Gastrocnemius medialis (tissue), 4 donors: ENCODE measurements at regions not wholly inside any gene's neighbourhood (a gene's known extent, or its start where the extent isn't known, plus 50 kb on each side); places are given as distances from the start of the nearest gene placed in this dataset.

Experiments
- ATAC-seq, 2 donors: fragments of 150-250 bp; one replicate each; pipeline ENCODE4 v1.9.1; 2016
- DNase-seq, 2 donors: peaks; one replicate each; pipeline ENCODE4 v3.0.0-alpha.2; 2019
- H3K27ac ChIP-seq, 4 donors: fragments of 200-600 bp; sonication (generic); 1 replicate in 1 of 4; 2 replicates in 3 of 4; pipeline ENCODE4 v1.5.1; 2016 to 2018; ENCODE audit warnings: mild to moderate bottlenecking in 2 of 4, moderate library complexity in 1 of 4
- H3K27me3 ChIP-seq, 3 donors: fragments of 200-600 bp; sonication (generic) in 2 of 3; 1 replicate in 1 of 3; 2 replicates in 2 of 3; pipeline versions ENCODE4 v1.5.1 to v1.6.0; 2016 to 2019; ENCODE audit warnings: mild to moderate bottlenecking in 1 of 3, moderate library complexity in 1 of 3
- H3K36me3 ChIP-seq, 2 donors: fragments of 200-600 bp; sonication (generic) in 1 of 2; one replicate each; pipeline ENCODE4 v1.5.1; 2017 to 2018
- H3K4me1 ChIP-seq, 2 donors: fragments of 200-600 bp; sonication (generic) in 1 of 2; one replicate each; pipeline ENCODE4 v1.5.1; 2016 to 2017; ENCODE audit warnings: mild to moderate bottlenecking in 2 of 2
- H3K4me3 ChIP-seq, 4 donors: fragments of 200-600 bp; sonication (generic) in 3 of 4; 1 replicate in 1 of 4; 2 replicates in 3 of 4; pipeline ENCODE4 v1.5.1; 2016 to 2019; ENCODE audit warnings: mild to moderate bottlenecking in 2 of 4
- H3K9me3 ChIP-seq, 3 donors: fragments of 200-600 bp; sonication (generic) in 2 of 3; 1 replicate in 1 of 3; 2 replicates in 2 of 3; pipeline ENCODE4 v1.5.1; 2016 to 2019
- POLR2A ChIP-seq, 2 donors: fragments of 450-650 bp; IDR thresholded peaks; one replicate each; pipeline ENCODE4 v1.6.1; 2017; ENCODE audit warnings: antibody characterized with exemption in 2 of 2, mild to moderate bottlenecking in 2 of 2, moderate library complexity in 2 of 2
- in situ Hi-C, 4 donors: fragments of 200-750 bp; cut with MboI; loops; one replicate each; pipeline versions ENCODE4 v1.15.0 to v1.8.0; 2017; ENCODE audit warnings: low sequenced_read_pairs in 4 of 4
- intact Hi-C: fragments of 100-400 bp; cut with DNase I; formaldehyde crosslinking; loops from one replicate; pipeline ENCODE4 v1.15.1; 2023; ENCODE audit warnings: low total_unique reads
- TF ChIP-seq, protein P1 (sequence below), 5 experiments: fragments of 450-650 bp in 3 of 5; fragments of 200-600 bp in 2 of 5; sonication (generic) in 2 of 5; IDR thresholded peaks in 4 of 5; conservative IDR thresholded peaks in 1 of 5; 1 replicate in 4 of 5; 2 replicates in 1 of 5; pipeline ENCODE4 v1.5.1; 2016 to 2019; ENCODE audit warnings: antibody characterized with exemption in 5 of 5, mild to moderate bottlenecking in 3 of 5, moderate library complexity in 3 of 5

DNA sequence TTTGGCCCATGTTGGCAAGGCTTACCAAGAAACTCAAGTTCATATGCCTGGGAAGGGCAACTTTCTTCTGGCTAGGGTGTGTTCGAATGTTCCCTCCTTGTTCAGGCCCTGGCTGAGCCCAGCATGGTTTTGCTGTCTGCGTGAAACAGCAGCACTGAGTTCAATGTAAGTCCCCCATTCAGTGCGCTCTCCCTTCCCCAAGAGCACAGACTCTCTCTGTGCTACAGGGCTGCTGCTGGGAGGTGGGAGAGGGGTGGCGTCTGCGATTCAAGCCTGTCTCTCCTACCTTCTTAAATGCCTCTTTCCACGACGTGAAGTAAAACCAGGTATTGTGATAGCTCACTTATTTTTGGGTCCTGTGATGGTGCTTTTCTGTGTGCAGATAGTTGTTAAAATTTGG is 289.3 kb upstream of the GOLIM4 start:
- H3K9me3 ChIP-seq = no peaks in the 10 kb centered on the region
- no peaks in the 10 kb centered on the region for H3K36me3 ChIP-seq
- intact Hi-C loops = no loop called here
- H3K27me3 ChIP-seq = no peaks in the 10 kb centered on the region
- no peaks in the 10 kb centered on the region for H3K4me1 ChIP-seq
- in situ Hi-C loops = no loop called here
- TF ChIP-seq POLR2A (IDR thresholded peaks at IDR 0.05) = no peak
- TF ChIP-seq, protein P1, sequence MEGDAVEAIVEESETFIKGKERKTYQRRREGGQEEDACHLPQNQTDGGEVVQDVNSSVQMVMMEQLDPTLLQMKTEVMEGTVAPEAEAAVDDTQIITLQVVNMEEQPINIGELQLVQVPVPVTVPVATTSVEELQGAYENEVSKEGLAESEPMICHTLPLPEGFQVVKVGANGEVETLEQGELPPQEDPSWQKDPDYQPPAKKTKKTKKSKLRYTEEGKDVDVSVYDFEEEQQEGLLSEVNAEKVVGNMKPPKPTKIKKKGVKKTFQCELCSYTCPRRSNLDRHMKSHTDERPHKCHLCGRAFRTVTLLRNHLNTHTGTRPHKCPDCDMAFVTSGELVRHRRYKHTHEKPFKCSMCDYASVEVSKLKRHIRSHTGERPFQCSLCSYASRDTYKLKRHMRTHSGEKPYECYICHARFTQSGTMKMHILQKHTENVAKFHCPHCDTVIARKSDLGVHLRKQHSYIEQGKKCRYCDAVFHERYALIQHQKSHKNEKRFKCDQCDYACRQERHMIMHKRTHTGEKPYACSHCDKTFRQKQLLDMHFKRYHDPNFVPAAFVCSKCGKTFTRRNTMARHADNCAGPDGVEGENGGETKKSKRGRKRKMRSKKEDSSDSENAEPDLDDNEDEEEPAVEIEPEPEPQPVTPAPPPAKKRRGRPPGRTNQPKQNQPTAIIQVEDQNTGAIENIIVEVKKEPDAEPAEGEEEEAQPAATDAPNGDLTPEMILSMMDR (IDR thresholded peaks at IDR 0.05 in 4 of 5, conservative IDR thresholded peaks at IDR 0.05 in 1 of 5) = no peak
- DNase-seq = no peak
- no peak overlapping the region for H3K4me3 ChIP-seq
- no peak overlapping the region for H3K27ac ChIP-seq
- ATAC-seq = no peak

DNA sequence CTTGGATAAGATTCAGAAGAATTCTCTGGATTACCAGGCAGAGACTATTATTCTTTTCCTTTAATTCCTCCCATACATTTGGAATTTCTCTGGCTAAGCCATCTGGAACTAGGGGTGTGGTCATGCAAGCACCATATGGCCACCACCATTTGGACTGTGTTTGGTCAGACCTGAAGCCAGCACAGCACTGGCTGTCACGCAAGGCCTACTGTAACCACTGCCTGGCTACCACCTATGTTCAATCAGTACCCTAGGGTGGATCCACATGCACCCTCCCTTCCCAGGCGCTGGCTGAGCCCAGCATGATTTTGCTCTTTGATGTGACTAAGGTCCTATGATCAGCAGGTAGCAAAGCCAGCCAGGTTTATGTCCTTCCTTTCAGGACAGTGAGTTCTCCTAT is 287.8 kb upstream of the GOLIM4 start:
- H3K4me1 ChIP-seq = no peaks in the 10 kb centered on the region
- no peaks in the 10 kb centered on the region for H3K9me3 ChIP-seq
- H3K27me3 ChIP-seq = no peaks in the 10 kb centered on the region
- intact Hi-C loops = no loop called here
- ATAC-seq = no peak
- no peak overlapping the region for H3K27ac ChIP-seq
- in situ Hi-C loops = no loop called here
- H3K4me3 ChIP-seq = no peak overlapping the region
- H3K36me3 ChIP-seq = no peaks in the 10 kb centered on the region
- DNase-seq = no peak
- no peak for TF ChIP-seq POLR2A (IDR thresholded peaks at IDR 0.05)
- TF ChIP-seq, protein P1 (IDR thresholded peaks at IDR 0.05 in 4 of 5, conservative IDR thresholded peaks at IDR 0.05 in 1 of 5) = no peak

DNA sequence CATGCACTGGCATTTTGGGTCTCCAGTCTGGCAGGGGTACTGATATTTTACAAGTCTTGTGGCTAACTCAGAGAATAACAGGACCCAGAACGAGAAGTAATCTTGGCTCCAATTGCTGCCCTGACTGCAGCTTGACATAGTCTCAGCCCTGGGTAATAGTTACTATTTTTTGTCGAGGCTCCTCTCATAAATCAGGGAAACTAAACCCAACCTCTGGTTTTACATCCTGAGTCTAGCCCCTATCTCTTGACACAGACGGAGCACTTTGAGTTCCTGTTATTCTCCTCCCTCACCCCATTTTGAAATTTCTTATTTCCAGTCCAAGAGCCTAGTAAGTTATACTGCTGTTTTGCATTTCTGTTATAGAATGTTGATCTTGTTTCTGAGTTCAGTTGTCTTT is 276.1 kb upstream of the GOLIM4 start:
- H3K4me3 ChIP-seq = no peak overlapping the region
- in situ Hi-C loops = no loop called here
- H3K36me3 ChIP-seq = no peaks in the 10 kb centered on the region
- no peak overlapping the region for H3K27ac ChIP-seq
- no peak for DNase-seq
- intact Hi-C loops = no loop called here
- no peaks in the 10 kb centered on the region for H3K4me1 ChIP-seq
- no peaks in the 10 kb centered on the region for H3K9me3 ChIP-seq
- no peak for ATAC-seq
- TF ChIP-seq POLR2A (IDR thresholded peaks at IDR 0.05) = no peak
- TF ChIP-seq, protein P1 (IDR thresholded peaks at IDR 0.05 in 4 of 5, conservative IDR thresholded peaks at IDR 0.05 in 1 of 5) = no peak
- no peaks in the 10 kb centered on the region for H3K27me3 ChIP-seq

DNA sequence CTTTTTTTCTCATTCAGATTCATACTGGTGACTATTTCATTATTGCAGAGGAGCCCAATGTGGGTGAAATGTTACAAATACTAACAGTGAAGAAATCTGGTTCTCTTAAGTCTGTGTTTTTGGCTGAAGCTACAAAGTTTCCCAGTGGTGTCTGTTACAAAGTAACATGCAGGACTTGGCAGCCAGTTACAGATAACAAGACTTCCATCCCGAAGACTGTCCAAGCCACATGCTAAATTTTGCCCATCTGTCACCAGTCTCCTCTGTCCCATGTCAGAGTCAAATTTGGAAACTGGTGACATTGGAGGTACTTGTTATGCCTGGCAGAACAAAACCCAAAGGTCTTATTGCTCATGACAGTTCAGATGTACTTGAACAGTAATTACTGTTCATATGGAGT is 269.2 kb upstream of the GOLIM4 start:
- Histone ChIP-seq H3K4me1 (no peaks in the 10 kb centered on the region), H3K4me3 (no peak overlapping the region), H3K9me3 (no peaks in the 10 kb centered on the region), H3K36me3 (no peaks in the 10 kb centered on the region), H3K27ac (no peak overlapping the region), H3K27me3 (no peaks in the 10 kb centered on the region)
- intact Hi-C loops = no loop called here
- DNase-seq (no peak), ATAC-seq (no peak)
- TF ChIP-seq, protein P1 (IDR thresholded peaks at IDR 0.05 in 4 of 5, conservative IDR thresholded peaks at IDR 0.05 in 1 of 5) = no peak
- no peak for TF ChIP-seq POLR2A (IDR thresholded peaks at IDR 0.05)
- in situ Hi-C loops = no loop called here

DNA sequence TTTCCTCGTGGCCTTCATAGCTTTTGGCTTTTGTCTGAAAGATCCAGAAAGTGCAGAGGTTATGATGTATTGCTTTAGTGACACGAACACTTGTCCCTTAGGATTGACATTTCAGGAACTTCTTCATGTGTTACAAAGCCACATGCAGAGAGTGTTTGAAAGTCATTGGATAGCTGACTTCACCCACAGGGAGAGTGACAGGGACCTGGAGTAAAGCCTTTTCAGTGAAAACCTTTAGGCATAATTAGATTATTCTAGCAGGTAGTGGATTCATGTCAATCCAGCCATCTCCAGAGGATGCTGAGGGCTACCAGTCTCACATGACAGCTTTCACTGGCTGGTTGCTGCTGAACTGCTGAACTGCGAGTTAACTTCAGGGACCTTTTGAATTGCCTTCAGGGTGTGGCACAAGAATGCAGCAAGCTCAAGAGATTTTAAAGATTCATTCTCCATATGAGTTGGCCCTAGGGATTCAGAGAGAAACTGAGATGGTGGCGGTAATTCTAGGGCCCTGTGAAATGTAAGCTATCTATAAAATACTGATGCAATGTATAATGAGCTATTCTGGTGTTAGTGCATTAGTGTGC is 267.0 kb upstream of the GOLIM4 start:
- in situ Hi-C loops = no loop called here
- no peak for ATAC-seq
- no peak for DNase-seq
- Histone ChIP-seq H3K27ac (no peak overlapping the region), H3K27me3 (no peaks in the 10 kb centered on the region), H3K4me3 (no peak overlapping the region), H3K4me1 (no peaks in the 10 kb centered on the region), H3K9me3 (no peaks in the 10 kb centered on the region), H3K36me3 (no peaks in the 10 kb centered on the region)
- TF ChIP-seq, protein P1 (IDR thresholded peaks at IDR 0.05 in 4 of 5, conservative IDR thresholded peaks at IDR 0.05 in 1 of 5) = no peak
- TF ChIP-seq POLR2A (IDR thresholded peaks at IDR 0.05) = no peak
- intact Hi-C loops = no loop called here
